ENCODE measurements at regions not wholly inside any gene's neighbourhood (a gene's known extent, or its start where the extent isn't known, plus 50 kb on each side); places are given as distances from the start of the nearest gene placed in this dataset.

GRCh38 chr2:9735335-9735734 is 104.5 kb upstream of the YWHAQ start:
- no peak for TF ChIP-seq CTCF (IDR thresholded peaks at IDR 0.05; ENCODE audit: unreplicated experiment)
- peaks cover 33% of the 10 kb centered on the region for H3K9me3 Mint-ChIP-seq
- peaks cover 3% of the 10 kb centered on the region for H3K36me3 Mint-ChIP-seq
- peaks cover 2% of the 10 kb centered on the region for H3K27me3 Mint-ChIP-seq (ENCODE audit: low read depth)
- no peak overlapping the region for H3K4me3 Mint-ChIP-seq
- DNase-seq (ENCODE audit: low spot score in 2 of 2, unreplicated experiment in 2 of 2), result no peak
- no peak overlapping the region for H3K27ac Mint-ChIP-seq
- H3K4me1 Mint-ChIP-seq, result no peaks in the 10 kb centered on the region

- H3K4me3 Mint-ChIP-seq, result no peak overlapping the region
- no peak for TF ChIP-seq CTCF (IDR thresholded peaks at IDR 0.05; ENCODE audit: unreplicated experiment)
- H3K4me1 Mint-ChIP-seq, result no peaks in the 10 kb centered on the region
- no peak overlapping the region for H3K27ac Mint-ChIP-seq
- peaks cover 3% of the 10 kb centered on the region for H3K36me3 Mint-ChIP-seq
- no peak for DNase-seq (ENCODE audit: low spot score in 2 of 2, unreplicated experiment in 2 of 2)
- peaks cover 33% of the 10 kb centered on the region for H3K9me3 Mint-ChIP-seq
- peaks cover 2% of the 10 kb centered on the region for H3K27me3 Mint-ChIP-seq (ENCODE audit: low read depth)
Observed at GRCh38 chr2:9736021-9736420, 105.2 kb upstream of the YWHAQ start.

GRCh38 chr2:9737053-9737875 is 106.0 kb upstream of the TAF1B start:
- peaks cover 33% of the 10 kb centered on the region for H3K9me3 Mint-ChIP-seq

GRCh38 chr2:9738062-9738461 is 105.2 kb upstream of the TAF1B start:
- no peaks in the 10 kb centered on the region for H3K4me1 Mint-ChIP-seq
- DNase-seq (ENCODE audit: low spot score in 2 of 2, unreplicated experiment in 2 of 2), result no peak
- peaks cover 27% of the 10 kb centered on the region for H3K9me3 Mint-ChIP-seq
- no peak overlapping the region for H3K27ac Mint-ChIP-seq
- H3K27me3 Mint-ChIP-seq (ENCODE audit: low read depth), result peaks cover 4% of the 10 kb centered on the region
- no peak overlapping the region for H3K4me3 Mint-ChIP-seq
- no peak for TF ChIP-seq CTCF (IDR thresholded peaks at IDR 0.05; ENCODE audit: unreplicated experiment)
- peaks cover 3% of the 10 kb centered on the region for H3K36me3 Mint-ChIP-seq

More at GRCh38 chr2:9737053-9737875, 106.0 kb upstream of the TAF1B start:
- H3K4me1 Mint-ChIP-seq, result no peaks in the 10 kb centered on the region
- no peak overlapping the region for H3K4me3 Mint-ChIP-seq
- H3K27me3 Mint-ChIP-seq (ENCODE audit: low read depth), result peaks cover 4% of the 10 kb centered on the region
- DNase-seq (ENCODE audit: low spot score in 2 of 2, unreplicated experiment in 2 of 2), result no peak
- no peak for TF ChIP-seq CTCF (IDR thresholded peaks at IDR 0.05; ENCODE audit: unreplicated experiment)
- H3K36me3 Mint-ChIP-seq, result peaks cover 3% of the 10 kb centered on the region
- no peak overlapping the region for H3K27ac Mint-ChIP-seq

- DNase-seq (ENCODE audit: low spot score in 2 of 2, unreplicated experiment in 2 of 2), result no peak
- H3K9me3 Mint-ChIP-seq, result peaks cover 21% of the 10 kb centered on the region
- no peak for TF ChIP-seq CTCF (IDR thresholded peaks at IDR 0.05; ENCODE audit: unreplicated experiment)
Observed at GRCh38 chr2:9738535-9739496, 104.5 kb upstream of the TAF1B start.

More at GRCh38 chr2:9738535-9739496, 104.5 kb upstream of the TAF1B start:
- Mint-ChIP-seq H3K27me3 (ENCODE audit: low read depth) (peaks cover 7% of the 10 kb centered on the region), H3K27ac (no peak overlapping the region), H3K4me1 (no peaks in the 10 kb centered on the region), H3K36me3 (peaks cover 3% of the 10 kb centered on the region), H3K4me3 (no peak overlapping the region)
